Gastroesophageal sphincter (tissue), 4 donors: ENCODE measurements at regions not wholly inside any gene's neighbourhood (a gene's known extent, or its start where the extent isn't known, plus 50 kb on each side); places are given as distances from the start of the nearest gene placed in this dataset.

ENCODE experiments used
- ATAC-seq: fragments of 150-250 bp; one replicate; pipeline ENCODE4 v1.9.1; 2016; ENCODE audit warnings: mild to moderate bottlenecking, moderate library complexity
- H3K27ac ChIP-seq, 4 donors: fragments of 200-600 bp; sonication (generic) in 3 of 4; 1 replicate in 3 of 4; 2 replicates in 1 of 4; pipeline ENCODE4 v1.5.1; 2016 to 2019
- H3K27me3 ChIP-seq: fragments of 200-600 bp; sonication (generic); one replicate; pipeline ENCODE4 v1.5.1; 2019
- H3K36me3 ChIP-seq, 2 donors: fragments of 200-600 bp; sonication (generic); one replicate each; pipeline ENCODE4 v1.5.1; 2019; ENCODE audit warnings: control low read depth in 1 of 2
- H3K4me1 ChIP-seq, 3 donors: fragments of 200-600 bp; sonication (generic); 1 replicate in 2 of 3; 2 replicates in 1 of 3; pipeline ENCODE4 v1.5.1; 2016 to 2019; ENCODE audit warnings: control low read depth in 2 of 3
- H3K4me3 ChIP-seq, 2 donors: fragments of 200-600 bp; sonication (generic); one replicate each; pipeline ENCODE4 v1.5.1; 2019; ENCODE audit warnings: mild to moderate bottlenecking in 1 of 2, moderate library complexity in 1 of 2
- H3K9me3 ChIP-seq, 3 donors: fragments of 200-600 bp; sonication (generic); one replicate each; pipeline ENCODE4 v1.5.1; 2017 to 2019; ENCODE audit warnings: control low read depth in 2 of 3
- EP300 ChIP-seq: sonication (generic); formaldehyde crosslinking; IDR thresholded peaks from one replicate; pipeline ENCODE4 v1.6.1; 2017; ENCODE audit warnings: antibody characterized with exemption, mild to moderate bottlenecking
- POLR2A ChIP-seq, 2 donors: fragments of 450-650 bp; IDR thresholded peaks; one replicate each; pipeline ENCODE4 v1.6.1; 2017; ENCODE audit warnings: antibody characterized with exemption in 2 of 2, mild to moderate bottlenecking in 2 of 2, moderate library complexity in 1 of 2
- POLR2AphosphoS5 ChIP-seq: sonication (generic); formaldehyde crosslinking; IDR thresholded peaks from one replicate; pipeline ENCODE4 v1.6.1; 2017; ENCODE audit warnings: antibody characterized with exemption
- WGBS, 2 donors: methylation state at CpG; one replicate each; pipeline ENCODE4 v1.1.5; 2018; ENCODE audit warnings: low coverage in 1 of 2; 5-methylcytosine and 5-hydroxymethylcytosine counted together
- TF ChIP-seq, protein P1 (sequence below), 4 experiments: fragments of 200-600 bp in 2 of 4; fragments of 450-650 bp in 2 of 4; sonication (generic) in 1 of 4; IDR thresholded peaks; one replicate each; pipeline ENCODE4 v1.5.1; 2017 to 2019; ENCODE audit warnings: antibody characterized with exemption in 4 of 4, mild to moderate bottlenecking in 2 of 4, moderate library complexity in 2 of 4

GRCh38 chr1:36737767-36738166, 255.1 kb upstream of the CSF3R start:
- peaks cover 87% of the 10 kb centered on the region for H3K27me3 ChIP-seq
- 4 to 18% methylated on average over 4 to 11 of the region's 11 CpGs for WGBS, 2 donors

GRCh38 chr1:36737038-36737555, 254.4 kb upstream of the CSF3R start:
- Histone ChIP-seq H3K27me3 (peaks cover 92% of the 10 kb centered on the region), H3K27ac (no peak overlapping the region), H3K4me1 (no peaks in the 10 kb centered on the region), H3K9me3 (peaks cover 0 to 13% (median 0%) of the 10 kb centered on the region in 3 donors), H3K4me3 (no peak overlapping the region), H3K36me3 (no peaks in the 10 kb centered on the region)
- ATAC-seq, result no peak
- TF ChIP-seq POLR2AphosphoS5 (no peak), EP300 (no peak), POLR2A (IDR thresholded peaks at IDR 0.05) (no peak)
- WGBS, 2 donors, result 52 to 55% methylated on average over 4 to 5 of the region's 5 CpGs

More at GRCh38 chr1:36737767-36738166, 255.1 kb upstream of the CSF3R start:
- no peaks in the 10 kb centered on the region for H3K4me1 ChIP-seq
- H3K9me3 ChIP-seq, result peaks cover 0 to 13% (median 0%) of the 10 kb centered on the region in 3 donors
- TF ChIP-seq, protein P1, sequence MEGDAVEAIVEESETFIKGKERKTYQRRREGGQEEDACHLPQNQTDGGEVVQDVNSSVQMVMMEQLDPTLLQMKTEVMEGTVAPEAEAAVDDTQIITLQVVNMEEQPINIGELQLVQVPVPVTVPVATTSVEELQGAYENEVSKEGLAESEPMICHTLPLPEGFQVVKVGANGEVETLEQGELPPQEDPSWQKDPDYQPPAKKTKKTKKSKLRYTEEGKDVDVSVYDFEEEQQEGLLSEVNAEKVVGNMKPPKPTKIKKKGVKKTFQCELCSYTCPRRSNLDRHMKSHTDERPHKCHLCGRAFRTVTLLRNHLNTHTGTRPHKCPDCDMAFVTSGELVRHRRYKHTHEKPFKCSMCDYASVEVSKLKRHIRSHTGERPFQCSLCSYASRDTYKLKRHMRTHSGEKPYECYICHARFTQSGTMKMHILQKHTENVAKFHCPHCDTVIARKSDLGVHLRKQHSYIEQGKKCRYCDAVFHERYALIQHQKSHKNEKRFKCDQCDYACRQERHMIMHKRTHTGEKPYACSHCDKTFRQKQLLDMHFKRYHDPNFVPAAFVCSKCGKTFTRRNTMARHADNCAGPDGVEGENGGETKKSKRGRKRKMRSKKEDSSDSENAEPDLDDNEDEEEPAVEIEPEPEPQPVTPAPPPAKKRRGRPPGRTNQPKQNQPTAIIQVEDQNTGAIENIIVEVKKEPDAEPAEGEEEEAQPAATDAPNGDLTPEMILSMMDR (IDR thresholded peaks at IDR 0.05), result no peak
- TF ChIP-seq POLR2A (IDR thresholded peaks at IDR 0.05) (no peak), POLR2AphosphoS5 (no peak)
- ATAC-seq, result no peak
- no peaks in the 10 kb centered on the region for H3K36me3 ChIP-seq
- H3K27ac ChIP-seq, result no peak overlapping the region
- H3K4me3 ChIP-seq, result no peak overlapping the region

GRCh38 chr1:36735939-36736730, 253.4 kb upstream of the CSF3R start:
- Histone ChIP-seq H3K27ac (no peak overlapping the region), H3K9me3 (peaks cover 0 to 8% (median 0%) of the 10 kb centered on the region in 3 donors), H3K4me1 (no peaks in the 10 kb centered on the region), H3K36me3 (no peaks in the 10 kb centered on the region), H3K4me3 (no peak overlapping the region), H3K27me3 (peaks cover 93% of the 10 kb centered on the region)
- WGBS, 2 donors, result 28 to 40% methylated on average over 5 to 18 of the region's 18 CpGs
- ATAC-seq, result no peak
- no peak for TF ChIP-seq POLR2AphosphoS5
- no peak for TF ChIP-seq EP300
- TF ChIP-seq, protein P1 (IDR thresholded peaks at IDR 0.05), result no peak
- TF ChIP-seq POLR2A (IDR thresholded peaks at IDR 0.05), result no peak

GRCh38 chr1:36735436-36735835, 252.7 kb upstream of the CSF3R start:
- H3K27ac ChIP-seq, result no peak overlapping the region
- H3K4me1 ChIP-seq, result no peaks in the 10 kb centered on the region
- ATAC-seq, result no peak
- TF ChIP-seq, protein P1 (IDR thresholded peaks at IDR 0.05), result no peak
- no peak for TF ChIP-seq POLR2AphosphoS5
- WGBS, 2 donors, result 60 to 88% methylated on average over 1 of the region's 4 CpGs
- peaks cover 0 to 1% (median 0%) of the 10 kb centered on the region in 3 donors for H3K9me3 ChIP-seq
- peaks cover 90% of the 10 kb centered on the region for H3K27me3 ChIP-seq
- H3K36me3 ChIP-seq, result no peaks in the 10 kb centered on the region
- H3K4me3 ChIP-seq, result no peak overlapping the region

GRCh38 chr1:36734356-36734755, 251.6 kb upstream of the CSF3R start:
- TF ChIP-seq, protein P1 (IDR thresholded peaks at IDR 0.05), result no peak
- TF ChIP-seq POLR2AphosphoS5 (no peak), POLR2A (IDR thresholded peaks at IDR 0.05) (no peak), EP300 (no peak)
- Histone ChIP-seq H3K9me3 (no peaks in the 10 kb centered on the region), H3K4me3 (no peak overlapping the region), H3K27me3 (peaks cover 89% of the 10 kb centered on the region), H3K27ac (no peak overlapping the region), H3K4me1 (no peaks in the 10 kb centered on the region), H3K36me3 (no peaks in the 10 kb centered on the region)
- ATAC-seq, result no peak
- 25% methylated on average over 2 of the region's 2 CpGs for WGBS, 2 donors
